GM04504 (cell line): ENCODE measurements at regions not wholly inside any gene's neighbourhood (a gene's known extent, or its start where the extent isn't known, plus 50 kb on each side); places are given as distances from the start of the nearest gene placed in this dataset.
"Not testable (repeated sequence)": the region's sequence is repeated elsewhere in the genome, so short reads cannot be mapped to it uniquely, and the experiment has no call there.

ENCODE experiments used
- DNase-seq: peaks from one replicate; pipeline ENCODE4 v3.0.0-alpha.2; 2012; ENCODE audit warnings: low read depth

DNA sequence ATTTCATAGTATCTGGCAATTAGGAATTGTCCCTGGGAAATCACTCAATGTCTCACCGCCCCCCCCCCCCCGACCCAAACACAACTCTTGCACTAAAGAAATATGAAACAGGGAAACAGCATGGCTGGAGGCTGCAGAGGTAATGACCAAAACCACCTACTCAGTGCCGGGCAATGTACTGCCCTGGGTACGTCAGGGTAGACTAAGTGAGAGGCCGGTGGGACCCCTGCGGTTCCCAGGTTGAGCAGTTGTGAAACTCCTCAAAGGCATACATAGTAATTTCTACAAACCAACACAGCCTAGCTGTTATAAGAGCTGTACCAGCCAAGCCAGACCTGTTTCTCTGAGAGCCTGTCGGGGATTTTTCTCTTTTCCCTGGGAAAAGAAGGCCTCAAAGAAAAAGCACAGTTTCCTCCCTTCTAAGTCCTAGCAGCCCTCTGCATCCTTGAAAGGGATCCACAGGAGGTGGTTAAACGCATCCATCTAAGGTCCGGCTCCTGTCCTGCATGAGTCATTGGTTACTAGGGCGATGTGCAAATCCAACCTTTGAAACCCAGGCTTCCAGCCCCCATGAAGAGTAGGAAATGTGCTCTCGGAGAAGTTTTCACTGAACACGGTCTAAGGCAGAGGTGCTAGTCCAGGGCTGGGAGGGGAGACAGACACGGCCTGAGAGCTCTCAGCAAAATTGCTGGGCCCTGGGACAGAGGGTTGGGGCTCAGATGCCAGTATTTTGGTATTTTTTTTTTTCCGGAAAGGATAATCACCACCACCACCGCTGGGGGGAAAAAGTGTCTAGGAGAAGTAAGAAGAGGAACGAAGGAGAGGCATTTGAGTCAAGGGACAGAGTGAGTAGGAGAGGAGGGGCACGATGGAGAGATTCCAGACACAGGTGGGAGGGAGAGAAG, 172.8 kb downstream of the ATP6V0E2 start:
- not testable (repeated sequence) for DNase-seq

DNA sequence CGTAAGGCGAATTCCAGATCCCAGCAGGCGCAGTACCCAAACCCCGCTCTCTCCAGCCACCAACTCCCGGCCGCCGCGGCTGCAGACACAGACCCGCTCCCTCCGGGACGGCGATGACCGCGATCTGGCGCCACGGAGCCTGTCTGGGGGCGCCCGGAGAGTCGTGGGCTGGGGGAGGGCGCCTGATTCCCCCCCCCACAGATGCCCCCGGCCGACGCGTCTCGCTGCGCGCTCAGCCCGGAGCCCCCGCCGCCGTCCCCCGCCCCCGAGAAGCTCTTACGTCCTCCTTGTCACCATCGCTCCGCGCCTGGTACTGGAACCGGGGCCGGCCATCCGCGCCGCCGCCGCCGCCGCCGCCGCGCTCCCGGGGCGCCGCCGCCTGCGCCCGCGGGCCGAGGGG, 173.6 kb downstream of the ATP6V0E2 start:
- not testable (repeated sequence) for DNase-seq

GRCh38 chr7:150047772-150048171, 174.0 kb downstream of the ATP6V0E2 start:
- DNase-seq = not testable (repeated sequence)

DNA sequence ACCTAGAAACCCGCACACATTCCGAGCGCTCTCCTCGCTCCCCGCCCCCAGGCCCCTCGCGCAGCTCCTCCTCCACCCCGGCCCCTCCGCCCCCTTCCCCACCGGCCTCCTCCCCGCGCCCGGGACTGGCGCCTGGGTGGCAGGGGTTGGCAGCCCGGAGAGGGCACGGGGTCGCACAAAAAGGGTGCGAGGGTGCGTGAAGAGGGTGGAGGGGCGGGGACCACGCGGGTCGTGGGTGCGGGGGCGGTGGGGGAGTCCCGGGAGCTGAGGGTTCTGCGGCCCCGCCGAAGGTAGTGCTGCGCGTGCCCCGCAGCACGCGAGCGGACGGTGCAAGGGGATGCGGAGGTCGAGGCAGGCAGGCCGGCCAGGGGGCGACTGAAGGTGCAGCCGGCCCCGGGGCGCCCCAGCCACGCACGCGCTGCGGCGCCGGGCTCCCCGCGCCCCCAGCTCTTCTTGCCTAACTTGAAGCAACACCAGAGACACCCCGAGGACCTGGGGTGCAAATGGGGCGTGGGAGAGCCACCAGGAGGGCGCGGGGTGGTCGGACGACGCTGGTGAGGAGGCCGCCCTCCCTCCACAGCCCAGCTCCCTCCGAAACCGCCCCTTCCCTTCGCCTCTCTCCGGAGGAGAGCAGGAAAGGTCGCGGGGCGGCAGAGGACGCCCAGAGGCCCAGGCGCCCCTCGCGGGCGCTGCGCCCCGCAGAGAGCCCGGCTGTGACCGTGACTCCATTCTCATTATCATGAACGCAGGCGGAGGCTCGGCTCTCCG, 174.7 kb downstream of the ATP6V0E2 start:
- not testable (repeated sequence) for DNase-seq

- DNase-seq = not testable (repeated sequence)
Measured at GRCh38 chr7:150049012-150049655, 175.4 kb downstream of the ATP6V0E2 start.

GRCh38 chr7:150053396-150053795, 179.6 kb downstream of the ATP6V0E2 start:
- not testable (repeated sequence) for DNase-seq

DNA sequence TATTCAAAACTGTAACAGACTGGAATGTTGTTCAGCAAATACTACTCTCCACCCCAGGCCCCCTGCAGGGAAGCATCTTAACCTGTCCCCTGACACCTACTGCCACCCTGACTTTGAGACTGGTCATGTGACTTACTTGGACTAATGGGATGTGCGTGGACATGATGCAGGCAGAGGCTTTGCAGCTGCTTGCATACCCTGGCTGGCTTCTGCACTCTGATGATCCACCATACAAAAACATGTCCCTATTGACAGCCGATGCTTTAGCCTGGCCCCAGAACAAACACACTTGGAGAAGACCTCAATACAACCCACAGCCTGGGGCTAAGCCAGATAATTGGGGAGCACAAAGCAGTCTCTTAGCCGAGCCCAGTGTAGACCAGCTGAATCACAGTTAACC, 180.5 kb downstream of the ATP6V0E2 start:
- DNase-seq = not testable (repeated sequence)

GRCh38 chr7:150060259-150061221, 186.8 kb downstream of the ATP6V0E2 start:
- DNase-seq = not testable (repeated sequence)

- not testable (repeated sequence) for DNase-seq
Measured at GRCh38 chr7:150063195-150063594, 189.4 kb downstream of the ATP6V0E2 start.

- not testable (repeated sequence) for DNase-seq
Measured at GRCh38 chr7:150069555-150070313, 196.0 kb downstream of the ATP6V0E2 start.

DNA sequence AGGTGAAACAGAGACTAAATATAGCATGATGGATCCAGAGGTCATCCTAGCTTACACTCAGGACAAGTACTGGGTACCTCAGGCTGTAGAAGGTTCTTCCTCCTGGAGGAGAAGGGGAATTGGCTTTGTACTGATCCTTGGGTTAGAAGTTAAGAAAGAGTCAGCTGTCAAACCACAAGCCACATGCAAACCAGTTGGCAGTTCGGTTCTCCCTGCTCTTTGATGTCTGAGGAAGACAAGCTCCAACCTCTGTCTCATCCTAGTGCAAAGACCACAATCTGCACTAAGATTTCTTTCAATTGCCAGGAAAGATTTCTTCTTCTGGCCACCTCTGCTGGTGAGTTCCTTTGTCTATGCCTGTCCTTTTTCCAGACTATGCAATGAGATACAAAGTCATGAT, 203.8 kb downstream of the ATP6V0E2 start:
- DNase-seq = not testable (repeated sequence)

DNA sequence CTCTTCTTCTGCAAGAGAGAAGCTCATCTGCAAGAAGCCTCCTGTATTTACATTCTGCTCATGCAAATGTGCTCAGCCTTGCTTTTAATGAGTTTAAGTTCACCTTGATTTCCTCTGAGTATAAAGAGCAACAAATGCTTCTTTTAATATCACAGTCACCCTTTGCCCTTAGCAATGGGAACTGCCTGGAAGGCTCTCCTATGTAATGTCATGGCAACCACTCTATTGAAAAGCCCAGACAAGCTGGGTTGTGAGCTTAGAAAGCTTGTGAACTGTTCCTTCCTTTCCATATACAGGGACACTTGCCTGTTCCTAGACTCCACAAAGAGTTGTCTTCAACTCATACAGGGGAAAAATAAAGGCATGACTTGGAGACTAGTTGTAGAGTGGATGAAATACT, 208.1 kb downstream of the ATP6V0E2 start:
- DNase-seq = not testable (repeated sequence)

DNA sequence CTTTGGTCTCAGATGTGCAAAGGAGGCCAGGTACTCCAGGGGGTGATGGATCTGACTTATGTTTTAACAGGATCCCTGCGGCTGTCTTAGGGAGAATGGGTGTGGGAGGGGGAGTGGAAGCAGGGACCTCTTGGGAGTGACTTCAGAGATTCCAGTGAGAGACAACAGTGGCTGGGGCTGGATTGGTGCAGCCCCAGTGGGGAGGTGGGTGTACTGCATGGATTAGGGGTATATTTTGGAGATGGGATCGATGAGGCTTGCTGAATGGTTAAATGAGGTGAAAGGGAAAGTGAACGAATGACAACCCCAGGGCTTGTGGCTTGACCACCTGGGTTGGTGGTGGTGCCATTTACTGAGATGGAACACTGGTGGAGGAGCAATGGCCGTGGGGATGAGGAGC, 211.0 kb downstream of the ATP6V0E2 start:
- not testable (repeated sequence) for DNase-seq

GRCh38 chr7:150087478-150087877, 213.7 kb downstream of the ATP6V0E2 start:
- not testable (repeated sequence) for DNase-seq

DNA sequence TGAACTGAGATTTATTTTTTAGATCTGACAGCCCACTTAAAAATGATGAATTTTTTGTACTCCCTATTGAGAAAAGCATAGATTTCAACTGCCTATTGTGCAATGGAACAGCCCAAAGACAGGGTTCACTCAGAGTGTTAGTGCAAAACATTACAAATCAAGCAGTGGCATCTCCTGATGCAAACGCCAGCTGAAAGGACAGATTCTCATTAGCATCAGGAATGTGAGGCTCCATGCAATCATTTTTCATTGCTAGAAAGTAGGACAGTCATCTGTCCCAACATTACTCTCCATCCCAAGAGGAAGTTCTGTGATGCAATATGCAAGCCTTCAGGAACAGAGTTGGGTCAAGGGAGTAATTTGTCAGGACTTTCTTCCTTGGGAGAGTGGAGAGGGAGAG, 215.4 kb downstream of the ATP6V0E2 start:
- DNase-seq = not testable (repeated sequence)

GRCh38 chr7:150090776-150091175, 217.0 kb downstream of the ATP6V0E2 start:
- not testable (repeated sequence) for DNase-seq

- not testable (repeated sequence) for DNase-seq
Measured at GRCh38 chr7:150093897-150094296, 220.1 kb downstream of the ATP6V0E2 start.

GRCh38 chr7:150096213-150096994, 222.6 kb downstream of the ATP6V0E2 start:
- not testable (repeated sequence) for DNase-seq

DNA sequence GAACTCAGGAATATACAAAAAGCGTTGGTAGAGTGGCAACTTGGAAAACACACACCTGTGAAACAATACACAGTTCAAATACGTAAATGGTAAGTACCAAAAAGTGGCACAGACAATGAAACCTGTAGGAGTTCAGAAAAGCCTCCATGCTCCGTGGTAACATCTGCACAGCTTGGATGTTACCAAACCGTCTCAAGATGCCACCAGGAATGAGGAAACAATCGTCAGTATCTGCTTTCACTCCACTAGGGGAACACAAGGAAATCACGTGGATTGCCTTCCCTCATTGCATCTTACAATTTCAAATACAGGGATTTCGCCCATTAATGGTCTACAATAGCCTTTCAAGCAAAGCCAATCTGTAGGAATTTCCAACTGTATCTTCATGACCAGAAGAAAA, 224.6 kb upstream of the LRRC61 start:
- DNase-seq = not testable (repeated sequence)
